ENCODE measurements at regions not wholly inside any gene's neighbourhood (a gene's known extent, or its start where the extent isn't known, plus 50 kb on each side); places are given as distances from the start of the nearest gene placed in this dataset.

DNA sequence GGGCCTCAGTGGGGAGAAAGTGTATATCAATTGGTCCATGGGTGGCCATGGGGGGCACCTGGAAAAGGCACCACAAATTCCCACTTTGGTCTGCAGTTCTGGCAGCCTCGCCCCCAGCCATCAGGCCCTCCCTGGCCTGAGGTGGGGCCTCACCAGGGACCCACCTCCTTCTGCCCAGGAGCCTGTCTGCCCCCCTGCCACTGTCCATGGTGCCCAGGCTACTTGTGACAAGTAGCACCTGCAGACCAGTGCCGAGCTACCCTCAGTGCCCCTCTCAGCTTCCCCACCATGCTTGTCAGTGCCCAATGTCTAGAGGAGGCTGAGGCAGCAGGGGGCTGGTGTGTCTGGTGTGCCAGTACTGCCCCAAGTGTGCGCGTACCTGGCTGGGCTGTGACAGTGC, 87.1 kb upstream of the PAXBP1 start:
- FAIRE-seq = no peak
- TF ChIP-seq EZH2 (IDR thresholded peaks at IDR 0.05; ENCODE audit: insufficient read depth, low read length) (no peak), CTCF (IDR thresholded peaks at IDR 0.05; ENCODE audit: insufficient read depth, low read depth, low read length) (no peak)
- no peak overlapping the region for H3K27ac Mint-ChIP-seq (ENCODE audit: unreplicated experiment)

GRCh38 chr21:32860399-32860798, 88.8 kb upstream of the PAXBP1 start:
- no peaks in the 10 kb centered on the region for H4K20me1 ChIP-seq (ENCODE audit: insufficient read depth, low read length)
- H2AFZ ChIP-seq (ENCODE audit: low read depth, low read length) = no peak overlapping the region
- H3K9me3 ChIP-seq (ENCODE audit: insufficient read depth, low read depth, low read length) = no peaks in the 10 kb centered on the region
- Mint-ChIP-seq H3K27me3 (ENCODE audit: low read depth, unreplicated experiment) (peaks cover 11% of the 10 kb centered on the region), H3K36me3 (ENCODE audit: low read depth, unreplicated experiment) (no peaks in the 10 kb centered on the region), H3K9me3 (ENCODE audit: unreplicated experiment) (peaks cover 7% of the 10 kb centered on the region), H3K4me3 (ENCODE audit: unreplicated experiment) (no peak overlapping the region), H3K27ac (ENCODE audit: unreplicated experiment) (no peak overlapping the region), H3K4me1 (ENCODE audit: low read depth, unreplicated experiment) (no peaks in the 10 kb centered on the region)
- no peak overlapping the region for H3K27ac ChIP-seq (ENCODE audit: low read depth, low read length)
- H3K4me1 ChIP-seq (ENCODE audit: insufficient read depth, low read length) = no peaks in the 10 kb centered on the region
- no peak overlapping the region for H3K4me3 ChIP-seq (ENCODE audit: insufficient read depth, low read depth, low read length)
- H3K79me2 ChIP-seq (ENCODE audit: insufficient read depth, low read length) = no peaks in the 10 kb centered on the region
- H3K27me3 ChIP-seq (ENCODE audit: insufficient read depth, low read length) = peaks cover 2% of the 10 kb centered on the region
- DNase-seq (ENCODE audit: low read depth) (no peak), FAIRE-seq (no peak)
- no peak overlapping the region for H3K4me2 ChIP-seq (ENCODE audit: low read length)
- TF ChIP-seq EZH2 (IDR thresholded peaks at IDR 0.05; ENCODE audit: insufficient read depth, low read length) = no peak
- TF ChIP-seq CTCF (IDR thresholded peaks at IDR 0.05; ENCODE audit: insufficient read depth, low read depth, low read length) = no peak
- no peak overlapping the region for H3K9ac ChIP-seq (ENCODE audit: low read length)
- H3K36me3 ChIP-seq (ENCODE audit: insufficient read depth, low read length) = no peaks in the 10 kb centered on the region

More for the DNA sequence above, 87.1 kb upstream of the PAXBP1 start:
- H3K9me3 Mint-ChIP-seq (ENCODE audit: unreplicated experiment) = peaks cover 7% of the 10 kb centered on the region
- Histone ChIP-seq H3K79me2 (ENCODE audit: insufficient read depth, low read length) (no peaks in the 10 kb centered on the region), H3K9me3 (ENCODE audit: insufficient read depth, low read depth, low read length) (peaks cover 4% of the 10 kb centered on the region), H2AFZ (ENCODE audit: low read depth, low read length) (no peak overlapping the region), H3K36me3 (ENCODE audit: insufficient read depth, low read length) (no peaks in the 10 kb centered on the region), H3K27ac (ENCODE audit: low read depth, low read length) (no peak overlapping the region), H3K9ac (ENCODE audit: low read length) (no peak overlapping the region), H3K4me1 (ENCODE audit: insufficient read depth, low read length) (no peaks in the 10 kb centered on the region), H4K20me1 (ENCODE audit: insufficient read depth, low read length) (no peaks in the 10 kb centered on the region), H3K4me3 (ENCODE audit: insufficient read depth, low read depth, low read length) (no peak overlapping the region), H3K27me3 (ENCODE audit: insufficient read depth, low read length) (peaks cover 2% of the 10 kb centered on the region), H3K4me2 (ENCODE audit: low read length) (no peak overlapping the region)
- DNase-seq (ENCODE audit: low read depth) = no peak
- no peaks in the 10 kb centered on the region for H3K36me3 Mint-ChIP-seq (ENCODE audit: low read depth, unreplicated experiment)
- H3K4me3 Mint-ChIP-seq (ENCODE audit: unreplicated experiment) = no peak overlapping the region
- H3K27me3 Mint-ChIP-seq (ENCODE audit: low read depth, unreplicated experiment) = peaks cover 11% of the 10 kb centered on the region
- H3K4me1 Mint-ChIP-seq (ENCODE audit: low read depth, unreplicated experiment) = no peaks in the 10 kb centered on the region

DNA sequence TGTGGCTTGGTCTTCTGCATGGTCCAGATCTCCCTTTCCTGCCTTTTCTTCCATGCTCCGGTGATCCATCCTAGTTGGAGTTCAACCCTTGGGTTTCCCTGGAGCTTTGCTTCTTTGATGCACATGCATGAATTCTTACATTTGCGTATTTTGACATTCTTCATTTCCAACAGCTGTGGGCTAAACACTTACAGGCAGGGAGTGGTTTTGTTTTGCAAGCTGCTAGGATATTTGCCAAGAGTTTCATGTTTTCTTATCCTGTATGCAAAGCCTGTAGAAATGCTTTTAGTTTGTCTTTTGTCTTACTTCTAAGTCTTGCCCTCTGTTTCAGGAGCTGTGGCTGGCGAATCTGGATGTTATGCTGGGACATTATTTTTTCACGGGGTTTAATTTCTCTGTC, 90.3 kb upstream of the PAXBP1 start:
- DNase-seq (ENCODE audit: low read depth) = no peak
- no peak overlapping the region for H3K9ac ChIP-seq (ENCODE audit: low read length)

More for the DNA sequence above, 90.3 kb upstream of the PAXBP1 start:
- no peak overlapping the region for H3K4me2 ChIP-seq (ENCODE audit: low read length)
- peaks cover 11% of the 10 kb centered on the region for H3K27me3 Mint-ChIP-seq (ENCODE audit: low read depth, unreplicated experiment)
- H3K36me3 ChIP-seq (ENCODE audit: insufficient read depth, low read length) = no peaks in the 10 kb centered on the region
- H3K4me3 ChIP-seq (ENCODE audit: insufficient read depth, low read depth, low read length) = no peak overlapping the region
- H3K4me1 Mint-ChIP-seq (ENCODE audit: low read depth, unreplicated experiment) = no peaks in the 10 kb centered on the region
- no peak overlapping the region for H3K27ac Mint-ChIP-seq (ENCODE audit: unreplicated experiment)
- no peaks in the 10 kb centered on the region for H3K4me1 ChIP-seq (ENCODE audit: insufficient read depth, low read length)
- no peak for FAIRE-seq
- H3K9me3 Mint-ChIP-seq (ENCODE audit: unreplicated experiment) = peaks cover 7% of the 10 kb centered on the region
- TF ChIP-seq CTCF (IDR thresholded peaks at IDR 0.05; ENCODE audit: insufficient read depth, low read depth, low read length) (no peak), EZH2 (IDR thresholded peaks at IDR 0.05; ENCODE audit: insufficient read depth, low read length) (no peak)
- H3K36me3 Mint-ChIP-seq (ENCODE audit: low read depth, unreplicated experiment) = no peaks in the 10 kb centered on the region
- no peaks in the 10 kb centered on the region for H3K9me3 ChIP-seq (ENCODE audit: insufficient read depth, low read depth, low read length)
- H3K4me3 Mint-ChIP-seq (ENCODE audit: unreplicated experiment) = no peak overlapping the region
- peaks cover 2% of the 10 kb centered on the region for H3K27me3 ChIP-seq (ENCODE audit: insufficient read depth, low read length)
- H4K20me1 ChIP-seq (ENCODE audit: insufficient read depth, low read length) = no peaks in the 10 kb centered on the region
- H2AFZ ChIP-seq (ENCODE audit: low read depth, low read length) = no peak overlapping the region
- no peaks in the 10 kb centered on the region for H3K79me2 ChIP-seq (ENCODE audit: insufficient read depth, low read length)
- no peak overlapping the region for H3K27ac ChIP-seq (ENCODE audit: low read depth, low read length)
